ENCODE measurements at regions not wholly inside any gene's neighbourhood (a gene's known extent, or its start where the extent isn't known, plus 50 kb on each side); places are given as distances from the start of the nearest gene placed in this dataset.

GRCh38 chr3:40705663-40706062 is 180.9 kb downstream of the ZNF621 start:
- no peak for DNase-seq

- no peak for DNase-seq
These were observed 188.5 kb downstream of the ZNF621 start for GRCh38 chr3:40713306-40713705.

- no peak for DNase-seq
These were observed 189.0 kb downstream of the ZNF621 start for GRCh38 chr3:40713795-40714194.

DNA sequence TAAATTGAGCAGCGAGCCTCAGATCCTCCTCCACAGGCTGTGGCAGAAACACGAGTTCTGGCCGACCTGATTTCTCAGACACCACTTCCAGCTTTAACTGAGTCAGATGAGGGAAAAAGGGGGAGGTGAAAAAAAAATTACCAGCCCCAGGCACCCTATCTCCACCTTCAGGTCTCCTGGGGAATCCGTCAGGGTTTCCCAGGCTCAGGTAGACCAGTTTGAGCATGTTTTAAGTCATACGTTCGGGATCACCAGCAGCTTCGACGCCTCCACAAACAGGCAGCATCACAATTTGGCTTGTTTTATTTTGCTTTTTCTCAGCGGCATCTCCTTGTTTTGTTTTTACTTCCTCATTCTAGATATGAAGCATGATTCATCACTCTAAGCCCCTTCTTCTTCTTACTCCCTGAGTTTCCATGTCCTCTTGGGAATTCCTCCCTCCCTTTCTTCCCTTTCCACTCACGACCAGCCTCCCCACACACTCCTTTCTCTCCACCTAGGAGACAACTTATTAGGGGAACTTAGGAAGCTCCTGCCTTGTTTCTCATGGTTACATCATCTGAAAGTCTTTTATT is 190.1 kb downstream of the ZNF621 start:
- no peak for DNase-seq

GRCh38 chr3:40715551-40715950 is 190.8 kb downstream of the ZNF621 start:
- no peak for DNase-seq

DNA sequence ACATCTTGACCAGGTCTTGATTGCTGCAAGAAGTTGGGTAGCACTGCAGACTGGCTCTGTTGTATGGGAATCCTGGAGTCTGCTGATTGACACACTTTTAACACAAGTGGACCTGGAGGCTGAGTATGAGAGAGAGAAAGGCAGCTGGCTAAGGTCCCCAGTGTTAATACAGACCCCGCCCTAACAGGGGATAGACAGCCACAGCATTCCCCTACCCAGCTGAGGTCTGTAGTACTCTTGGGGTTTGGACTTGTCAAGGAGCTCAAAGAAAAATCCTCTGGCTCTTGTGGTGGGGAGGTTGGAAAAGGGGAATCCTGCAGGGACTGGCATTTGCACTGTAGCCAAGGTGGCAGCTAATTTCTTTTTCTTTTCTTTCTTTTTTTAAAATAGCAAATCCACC is 192.7 kb downstream of the ZNF621 start:
- DNase-seq: no peak

GRCh38 chr3:40718209-40718608 is 193.4 kb downstream of the ZNF621 start:
- DNase-seq: no peak

DNA sequence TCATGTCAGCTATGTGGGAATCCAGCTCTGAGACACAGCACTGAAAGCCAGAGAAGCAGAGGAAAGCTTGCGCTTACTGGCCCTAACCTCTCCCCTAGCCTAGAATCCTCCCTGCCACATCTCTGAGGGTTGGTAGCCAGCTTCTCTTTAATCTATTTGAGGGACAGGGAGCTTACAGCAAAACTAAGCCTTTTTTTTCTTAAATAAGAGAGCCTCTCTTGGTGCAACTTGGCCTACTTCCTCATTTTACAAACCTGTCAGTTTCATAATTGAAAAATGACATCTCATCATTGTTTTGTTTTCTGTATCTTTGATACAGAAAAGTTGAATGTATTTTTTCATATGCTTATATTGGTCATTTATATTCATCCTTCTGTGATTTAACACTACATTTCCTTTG is 193.9 kb downstream of the ZNF621 start:
- no peak for DNase-seq

- DNase-seq: no peak
These were observed 195.0 kb downstream of the ZNF621 start for GRCh38 chr3:40719660-40720287.

DNA sequence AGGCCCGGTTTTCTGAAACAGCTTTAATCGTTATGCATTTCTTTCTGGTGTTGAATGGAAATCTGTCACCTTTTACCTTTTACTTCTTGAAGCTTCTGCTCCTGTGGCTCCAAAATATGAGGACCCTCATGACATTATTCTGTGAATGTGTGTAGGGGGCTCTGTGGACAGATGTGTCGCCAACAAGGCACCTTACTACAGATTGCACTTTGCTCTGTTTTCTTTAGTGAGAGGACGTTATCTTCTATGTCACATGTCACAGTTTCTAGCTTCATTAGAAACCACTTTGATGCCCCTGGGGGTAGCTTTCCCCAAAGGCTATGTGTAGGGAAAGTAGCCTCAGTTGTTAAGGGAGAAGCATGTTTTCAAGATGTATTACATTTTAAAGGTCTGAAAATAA is 195.6 kb downstream of the ZNF621 start:
- DNase-seq: no peak

DNA sequence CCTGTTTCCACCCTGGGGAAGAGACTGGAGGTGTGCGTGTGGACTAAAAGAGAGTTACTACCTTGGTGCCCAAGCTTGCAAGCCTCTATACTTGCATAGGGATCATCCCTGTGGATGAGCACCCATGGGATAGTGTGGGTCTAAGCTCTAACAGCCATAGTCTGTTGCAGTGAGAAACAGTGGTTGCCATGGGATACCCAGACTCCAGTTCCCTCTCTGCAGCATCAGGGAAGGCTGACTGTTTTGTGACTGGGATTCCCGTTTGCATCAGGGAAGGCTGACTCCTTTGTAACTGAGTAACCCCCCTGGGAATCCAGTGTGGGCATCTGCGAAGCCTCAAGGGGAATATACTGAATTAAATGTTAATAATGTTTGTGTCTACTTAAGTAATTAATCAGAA is 196.1 kb downstream of the ZNF621 start:
- no peak for DNase-seq

- no peak for DNase-seq
These were observed 198.4 kb downstream of the ZNF621 start for GRCh38 chr3:40723083-40723660.

DNA sequence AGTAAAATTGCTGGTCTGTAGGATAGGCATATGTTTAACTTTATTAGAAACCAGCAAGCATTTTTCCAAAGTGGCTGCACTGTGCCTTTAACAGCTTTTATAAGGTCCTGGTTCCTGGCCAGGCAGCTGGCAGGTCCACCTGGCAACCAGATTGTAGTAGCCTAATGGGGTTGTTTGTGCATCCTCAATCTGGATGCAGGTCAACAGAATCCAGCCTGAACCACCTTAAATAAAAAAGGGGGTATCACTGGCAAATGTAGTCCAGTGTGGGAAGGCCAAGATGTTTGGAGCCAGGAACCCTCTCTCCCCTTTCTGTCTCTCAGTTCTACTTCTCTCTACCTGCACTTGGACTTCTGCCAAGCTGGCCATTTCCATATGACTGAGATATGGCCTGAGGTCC is 200.3 kb downstream of the ZNF621 start:
- DNase-seq: no peak

DNA sequence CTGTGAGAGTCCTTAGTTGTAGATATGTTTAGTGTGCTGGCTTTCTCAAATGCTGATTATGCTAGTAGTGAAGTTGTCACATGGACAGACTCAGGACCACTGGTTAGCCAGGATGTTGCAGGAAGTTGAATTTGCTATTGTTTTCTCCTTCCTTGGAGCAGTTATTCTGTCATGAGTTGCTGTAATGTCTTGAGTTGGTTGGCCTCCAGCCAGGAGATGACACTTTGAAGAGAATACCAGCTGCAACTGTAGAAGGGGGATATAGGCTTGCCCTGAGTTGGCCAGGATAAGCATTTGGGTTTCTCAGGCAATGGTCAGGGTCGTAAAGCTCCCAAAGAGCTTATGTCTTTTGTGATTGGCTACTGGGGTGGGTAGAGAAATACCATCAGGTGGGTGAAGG is 206.7 kb downstream of the ZNF621 start:
- no peak for DNase-seq

GRCh38 chr3:40736943-40737342 is 212.2 kb downstream of the ZNF621 start:
- no peak for DNase-seq

- DNase-seq: no peak
These were observed 212.6 kb downstream of the ZNF621 start for GRCh38 chr3:40737343-40737742.

GRCh38 chr3:40739971-40740370 is 215.2 kb downstream of the ZNF621 start:
- no peak for DNase-seq

DNA sequence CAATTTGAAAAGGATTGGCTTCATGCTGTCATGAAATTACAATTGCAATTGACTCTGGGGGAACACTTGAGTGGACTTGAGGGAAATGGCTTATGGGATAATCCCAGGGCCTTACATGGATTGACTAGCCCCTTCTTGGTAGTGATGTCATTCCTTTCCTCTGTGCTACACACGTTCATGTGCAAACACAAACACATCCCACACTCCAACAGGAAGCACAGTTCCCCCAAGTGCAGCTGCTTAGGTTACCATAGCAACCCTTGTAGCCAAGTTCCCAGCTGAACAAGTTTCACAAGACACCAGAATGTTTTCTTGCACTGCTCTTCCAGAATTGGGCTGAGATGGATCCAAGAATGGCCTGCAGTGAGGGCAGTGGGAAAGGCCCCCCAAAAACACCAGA is 217.0 kb downstream of the ZNF621 start:
- DNase-seq: no peak

GRCh38 chr3:40745381-40746106 is 220.8 kb downstream of the ZNF621 start:
- no peak for DNase-seq

DNA sequence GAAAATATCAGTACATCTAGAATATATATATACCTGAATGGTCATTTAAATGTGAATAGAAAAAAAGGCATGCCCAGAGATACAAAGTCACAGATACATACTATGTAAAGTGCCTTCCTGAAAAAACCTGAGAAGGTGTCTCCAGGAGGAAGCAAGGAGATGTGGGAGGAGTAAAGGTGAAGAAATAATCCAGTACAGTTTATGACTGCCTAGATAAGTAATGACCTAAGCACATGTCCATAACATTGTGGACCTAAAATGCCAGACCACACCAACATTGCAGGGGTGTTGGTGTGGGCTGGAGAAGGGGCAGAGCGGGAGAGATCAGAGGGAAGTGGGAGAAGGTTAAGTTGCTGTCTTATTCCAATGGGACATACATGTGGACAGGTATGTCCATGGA is 226.9 kb downstream of the ZNF621 start:
- no peak for DNase-seq

- no peak for DNase-seq
These were observed 227.7 kb downstream of the ZNF621 start for GRCh38 chr3:40752492-40752891.

DNA sequence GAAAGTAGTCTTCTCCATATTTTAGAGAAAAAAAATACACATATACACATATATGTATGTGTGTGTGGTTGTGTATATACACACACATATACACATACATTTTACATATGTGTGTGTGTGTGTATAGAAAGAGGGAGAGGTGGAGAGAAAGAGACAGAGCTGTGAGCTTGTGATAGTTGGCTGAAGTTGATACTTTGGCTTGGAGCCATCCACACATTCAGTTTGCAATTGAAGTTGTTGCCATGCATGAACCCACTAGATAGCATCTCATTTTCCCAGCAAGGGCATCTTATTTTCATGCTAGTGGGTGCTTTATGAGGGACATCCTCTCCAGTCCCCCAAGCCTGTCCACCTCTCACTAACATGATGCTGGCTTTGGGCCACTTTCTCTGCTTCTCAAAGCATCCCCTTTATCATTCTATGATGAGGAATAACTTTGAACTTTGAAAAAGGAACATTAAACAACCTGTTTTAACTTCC is 228.6 kb downstream of the ZNF621 start:
- DNase-seq: no peak

- no peak for DNase-seq
These were observed 229.2 kb downstream of the ZNF621 start for GRCh38 chr3:40753951-40754350.

- no peak for DNase-seq
These were observed 230.2 kb downstream of the ZNF621 start for GRCh38 chr3:40754994-40755393.

All from SIG-M5 (cell line).